ENCODE measurements at regions not wholly inside any gene's neighbourhood (a gene's known extent, or its start where the extent isn't known, plus 50 kb on each side); places are given as distances from the start of the nearest gene placed in this dataset.

GRCh38 chr6:85183841-85184240 is 266.0 kb upstream of the NT5E start:
- H3K27ac ChIP-seq (ENCODE audit: low read depth, low read length), result no peak overlapping the region
- no peaks in the 10 kb centered on the region for H3K36me3 ChIP-seq (ENCODE audit: insufficient read depth, low read length)
- no peak overlapping the region for H3K4me3 ChIP-seq (ENCODE audit: low read length)
- H3K4me3 Mint-ChIP-seq, result no peak overlapping the region
- H3K4me1 ChIP-seq (ENCODE audit: insufficient read depth, low read length), result no peaks in the 10 kb centered on the region
- H3K9me3 Mint-ChIP-seq, result peaks cover 0 to 5% (median 4%) of the 10 kb centered on the region in 5 donors
- POLR2A ChIA-PET, result no interaction called here
- H3K4me1 Mint-ChIP-seq, result no peaks in the 10 kb centered on the region
- peaks cover 0 to 2% of the 10 kb centered on the region in 2 donors for H3K27me3 Mint-ChIP-seq
- DNase-seq, result no peak
- H3K27ac Mint-ChIP-seq, result no peak overlapping the region
- H3K27me3 ChIP-seq (ENCODE audit: insufficient read depth, low read length, poor library complexity, severe bottlenecking), result no peaks in the 10 kb centered on the region
- H3K36me3 Mint-ChIP-seq, result no peaks in the 10 kb centered on the region
- CTCF ChIA-PET, result no interaction called here
- no peaks in the 10 kb centered on the region for H3K9me3 ChIP-seq (ENCODE audit: low read length)

GRCh38 chr6:85172705-85173104 is 277.2 kb upstream of the NT5E start:
- no peaks in the 10 kb centered on the region for H3K4me1 Mint-ChIP-seq
- no peak overlapping the region for H3K4me3 Mint-ChIP-seq
- no peak overlapping the region for H3K27ac Mint-ChIP-seq
- peaks cover 0 to 25% (median 3%) of the 10 kb centered on the region in 5 donors for H3K9me3 Mint-ChIP-seq
- POLR2A ChIA-PET, result no interaction called here
- CTCF ChIA-PET, result no interaction called here
- Histone ChIP-seq H3K4me1 (ENCODE audit: insufficient read depth, low read length) (no peaks in the 10 kb centered on the region), H3K27ac (ENCODE audit: low read depth, low read length) (no peak overlapping the region), H3K4me3 (ENCODE audit: low read length) (no peak overlapping the region), H3K27me3 (ENCODE audit: insufficient read depth, low read length, poor library complexity, severe bottlenecking) (no peaks in the 10 kb centered on the region), H3K36me3 (ENCODE audit: insufficient read depth, low read length) (no peaks in the 10 kb centered on the region), H3K9me3 (ENCODE audit: low read length) (no peaks in the 10 kb centered on the region)
- no peaks in the 10 kb centered on the region for H3K36me3 Mint-ChIP-seq
- no peaks in the 10 kb centered on the region for H3K27me3 Mint-ChIP-seq
- no peak for DNase-seq

GRCh38 chr6:85172161-85172560 is 277.7 kb upstream of the NT5E start:
- H3K27ac ChIP-seq (ENCODE audit: low read depth, low read length), result no peak overlapping the region
- Mint-ChIP-seq H3K27ac (no peak overlapping the region), H3K27me3 (no peaks in the 10 kb centered on the region), H3K36me3 (no peaks in the 10 kb centered on the region), H3K4me3 (no peak overlapping the region), H3K9me3 (peaks cover 0 to 24% (median 3%) of the 10 kb centered on the region in 5 donors), H3K4me1 (no peaks in the 10 kb centered on the region)
- no peaks in the 10 kb centered on the region for H3K9me3 ChIP-seq (ENCODE audit: low read length)
- ChIA-PET CTCF (no interaction called here), POLR2A (no interaction called here)
- no peaks in the 10 kb centered on the region for H3K4me1 ChIP-seq (ENCODE audit: insufficient read depth, low read length)
- no peak for DNase-seq
- no peak overlapping the region for H3K4me3 ChIP-seq (ENCODE audit: low read length)
- H3K27me3 ChIP-seq (ENCODE audit: insufficient read depth, low read length, poor library complexity, severe bottlenecking), result no peaks in the 10 kb centered on the region
- H3K36me3 ChIP-seq (ENCODE audit: insufficient read depth, low read length), result no peaks in the 10 kb centered on the region

GRCh38 chr6:85169189-85169588 is 280.7 kb upstream of the NT5E start:
- POLR2A ChIA-PET, result no interaction called here
- no peaks in the 10 kb centered on the region for H3K4me1 Mint-ChIP-seq
- peaks cover 2 to 6% (median 2%) of the 10 kb centered on the region in 5 donors for H3K9me3 Mint-ChIP-seq

GRCh38 chr6:85168146-85168545 is 281.7 kb upstream of the NT5E start:
- no peak overlapping the region for H3K4me3 Mint-ChIP-seq
- peaks cover 0 to 2% of the 10 kb centered on the region in 2 donors for H3K27me3 Mint-ChIP-seq
- peaks cover 2 to 5% (median 2%) of the 10 kb centered on the region in 5 donors for H3K9me3 Mint-ChIP-seq
- CTCF ChIA-PET, result no interaction called here
- H3K4me1 ChIP-seq (ENCODE audit: insufficient read depth, low read length), result no peaks in the 10 kb centered on the region
- H3K36me3 Mint-ChIP-seq, result no peaks in the 10 kb centered on the region
- H3K4me3 ChIP-seq (ENCODE audit: low read length), result no peak overlapping the region
- no peak for DNase-seq
- H3K4me1 Mint-ChIP-seq, result no peaks in the 10 kb centered on the region
- no peaks in the 10 kb centered on the region for H3K36me3 ChIP-seq (ENCODE audit: insufficient read depth, low read length)
- no peaks in the 10 kb centered on the region for H3K27me3 ChIP-seq (ENCODE audit: insufficient read depth, low read length, poor library complexity, severe bottlenecking)
- POLR2A ChIA-PET, result no interaction called here
- H3K9me3 ChIP-seq (ENCODE audit: low read length), result no peaks in the 10 kb centered on the region
- H3K27ac ChIP-seq (ENCODE audit: low read depth, low read length), result no peak overlapping the region
- no peak overlapping the region for H3K27ac Mint-ChIP-seq

More at GRCh38 chr6:85169189-85169588, 280.7 kb upstream of the NT5E start:
- Histone ChIP-seq H3K4me3 (ENCODE audit: low read length) (no peak overlapping the region), H3K36me3 (ENCODE audit: insufficient read depth, low read length) (no peaks in the 10 kb centered on the region), H3K27me3 (ENCODE audit: insufficient read depth, low read length, poor library complexity, severe bottlenecking) (no peaks in the 10 kb centered on the region), H3K27ac (ENCODE audit: low read depth, low read length) (no peak overlapping the region), H3K4me1 (ENCODE audit: insufficient read depth, low read length) (no peaks in the 10 kb centered on the region), H3K9me3 (ENCODE audit: low read length) (no peaks in the 10 kb centered on the region)
- peaks cover 0 to 2% of the 10 kb centered on the region in 2 donors for H3K27me3 Mint-ChIP-seq
- H3K27ac Mint-ChIP-seq, result no peak overlapping the region
- no peaks in the 10 kb centered on the region for H3K36me3 Mint-ChIP-seq
- H3K4me3 Mint-ChIP-seq, result no peak overlapping the region
- no peak for DNase-seq
- CTCF ChIA-PET, result no interaction called here

GRCh38 chr6:85166114-85166741 is 283.7 kb upstream of the NT5E start:
- no peaks in the 10 kb centered on the region for H3K4me1 Mint-ChIP-seq
- no peaks in the 10 kb centered on the region for H3K9me3 ChIP-seq (ENCODE audit: low read length)
- DNase-seq, result no peak
- H3K9me3 Mint-ChIP-seq, result peaks cover 2 to 9% (median 2%) of the 10 kb centered on the region in 5 donors
- H3K27me3 Mint-ChIP-seq, result peaks cover 0 to 2% of the 10 kb centered on the region in 2 donors
- no peak overlapping the region for H3K27ac Mint-ChIP-seq
- ChIA-PET POLR2A (no interaction called here), CTCF (no interaction called here)
- no peaks in the 10 kb centered on the region for H3K36me3 Mint-ChIP-seq
- no peak overlapping the region for H3K4me3 Mint-ChIP-seq
- H3K4me3 ChIP-seq (ENCODE audit: low read length), result no peak overlapping the region
- no peaks in the 10 kb centered on the region for H3K36me3 ChIP-seq (ENCODE audit: insufficient read depth, low read length)
- H3K27ac ChIP-seq (ENCODE audit: low read depth, low read length), result no peak overlapping the region
- H3K4me1 ChIP-seq (ENCODE audit: insufficient read depth, low read length), result no peaks in the 10 kb centered on the region
- no peaks in the 10 kb centered on the region for H3K27me3 ChIP-seq (ENCODE audit: insufficient read depth, low read length, poor library complexity, severe bottlenecking)

- Histone ChIP-seq H3K4me1 (ENCODE audit: insufficient read depth, low read length) (no peaks in the 10 kb centered on the region), H3K4me3 (ENCODE audit: low read length) (no peak overlapping the region), H3K9me3 (ENCODE audit: low read length) (no peaks in the 10 kb centered on the region), H3K36me3 (ENCODE audit: insufficient read depth, low read length) (no peaks in the 10 kb centered on the region), H3K27me3 (ENCODE audit: insufficient read depth, low read length, poor library complexity, severe bottlenecking) (no peaks in the 10 kb centered on the region), H3K27ac (ENCODE audit: low read depth, low read length) (no peak overlapping the region)
- no peak for DNase-seq
- H3K27me3 Mint-ChIP-seq, result peaks cover 0 to 2% of the 10 kb centered on the region in 2 donors
- no peak overlapping the region for H3K4me3 Mint-ChIP-seq
- ChIA-PET POLR2A (no interaction called here), CTCF (no interaction called here)
- no peak overlapping the region for H3K27ac Mint-ChIP-seq
- peaks cover 0 to 4% (median 2%) of the 10 kb centered on the region in 5 donors for H3K9me3 Mint-ChIP-seq
- H3K4me1 Mint-ChIP-seq, result no peaks in the 10 kb centered on the region
- H3K36me3 Mint-ChIP-seq, result no peaks in the 10 kb centered on the region
Observed at GRCh38 chr6:85163156-85164080, 286.5 kb upstream of the NT5E start.

GRCh38 chr6:85157311-85157710 is 292.6 kb upstream of the NT5E start:
- Mint-ChIP-seq H3K4me1 (no peaks in the 10 kb centered on the region), H3K27ac (no peak overlapping the region), H3K36me3 (no peaks in the 10 kb centered on the region), H3K4me3 (no peak overlapping the region), H3K27me3 (no peaks in the 10 kb centered on the region), H3K9me3 (peaks cover 0 to 6% (median 0%) of the 10 kb centered on the region in 5 donors)
- Histone ChIP-seq H3K4me1 (ENCODE audit: insufficient read depth, low read length) (no peaks in the 10 kb centered on the region), H3K9me3 (ENCODE audit: low read length) (no peaks in the 10 kb centered on the region), H3K27ac (ENCODE audit: low read depth, low read length) (no peak overlapping the region), H3K27me3 (ENCODE audit: insufficient read depth, low read length, poor library complexity, severe bottlenecking) (no peaks in the 10 kb centered on the region), H3K4me3 (ENCODE audit: low read length) (no peak overlapping the region), H3K36me3 (ENCODE audit: insufficient read depth, low read length) (no peaks in the 10 kb centered on the region)
- DNase-seq, result no peak
- POLR2A ChIA-PET, result no interaction called here
- CTCF ChIA-PET, result no interaction called here

All from CD8-positive, alpha-beta memory T cell (primary cell).